Mesendoderm (in vitro differentiated cells): ENCODE measurements at regions not wholly inside any gene's neighbourhood (a gene's known extent, or its start where the extent isn't known, plus 50 kb on each side); places are given as distances from the start of the nearest gene placed in this dataset.

Experiments used
- DNase-seq: peaks from one replicate; pipeline ENCODE4 v3.0.0; 2013
- H2AK5ac ChIP-seq: 2 replicates; pipeline ENCODE4 v1.6.1; 2013; ENCODE audit warnings: low read length, inconsistent platforms
- H2BK120ac ChIP-seq: 2 replicates; pipeline ENCODE4 v1.6.1; 2013; ENCODE audit warnings: low read depth, mild to moderate bottlenecking, low read length, moderate library complexity, mixed read lengths
- H2BK15ac ChIP-seq: replicated peaks from 2 replicates; pipeline ENCODE4 v1.6.1; 2013; ENCODE audit warnings: low read depth, mild to moderate bottlenecking, moderate library complexity
- H2BK5ac ChIP-seq: 2 replicates; pipeline ENCODE4 v1.6.1; 2013; ENCODE audit warnings: low read length, inconsistent platforms
- H3K18ac ChIP-seq: 2 replicates; pipeline ENCODE4 v1.6.1; 2013; ENCODE audit warnings: mild to moderate bottlenecking, low read length, mixed read lengths
- H3K23ac ChIP-seq: one replicate; pipeline ENCODE4 v1.6.1; 2013; ENCODE audit warnings: low read length
- H3K27ac ChIP-seq: 2 replicates; pipeline ENCODE4 v1.5.1; 2013; ENCODE audit warnings: low read depth, mild to moderate bottlenecking, inconsistent platforms, low read length, moderate library complexity
- H3K27me3 ChIP-seq: 2 replicates; pipeline ENCODE4 v1.6.1; 2013; ENCODE audit warnings: low read length, control low read depth, mild to moderate bottlenecking, inconsistent platforms; ENCODE audit not compliant: insufficient read depth, poor library complexity
- H3K36me3 ChIP-seq: 2 replicates; pipeline ENCODE4 v1.6.1; 2013; ENCODE audit warnings: low read length, inconsistent platforms; ENCODE audit not compliant: control insufficient read depth, insufficient read depth
- H3K4ac ChIP-seq: one replicate; pipeline ENCODE4 v1.6.1; 2013; ENCODE audit warnings: low read depth, mild to moderate bottlenecking, low read length, moderate library complexity
- H3K4me1 ChIP-seq: 2 replicates; pipeline ENCODE4 v1.6.1; 2013; ENCODE audit warnings: low read depth, low read length, inconsistent platforms; ENCODE audit not compliant: control insufficient read depth
- H3K4me2 ChIP-seq: 2 replicates; pipeline ENCODE4 v1.6.1; 2013; ENCODE audit warnings: low read length
- H3K4me3 ChIP-seq: 2 replicates; pipeline ENCODE4 v1.5.1; 2013; ENCODE audit warnings: mild to moderate bottlenecking, low read length
- H3K56ac ChIP-seq: one replicate; pipeline ENCODE4 v1.6.1; 2013; ENCODE audit warnings: low read length
- H3K79me1 ChIP-seq: 2 replicates; pipeline ENCODE4 v1.6.1; 2013; ENCODE audit warnings: low read length, inconsistent platforms
- H3K79me2 ChIP-seq: 2 replicates; pipeline ENCODE4 v1.6.1; 2013; ENCODE audit warnings: mild to moderate bottlenecking, low read length; ENCODE audit not compliant: control insufficient read depth, insufficient read depth
- H3K9ac ChIP-seq: 2 replicates; pipeline ENCODE4 v1.6.1; 2013; ENCODE audit warnings: low read length, inconsistent platforms
- H4K5ac ChIP-seq: one replicate; pipeline ENCODE4 v1.6.1; 2013; ENCODE audit warnings: low read length
- H4K8ac ChIP-seq: one replicate; pipeline ENCODE4 v1.6.1; 2013; ENCODE audit warnings: low read depth, mild to moderate bottlenecking, control low read depth, low read length, moderate library complexity
- WGBS: extraction: QIAGEN DNeasy Blood & Tissue Kit; methylation state at CpG from one replicate; pipeline ENCODE4 v1.1.7; 2013; ENCODE audit warnings: low lambda C conversion rate, missing lambda C conversion rate; ENCODE audit not compliant: insufficient coverage; ENCODE audit errors: extremely low coverage; 5-methylcytosine and 5-hydroxymethylcytosine counted together

DNA sequence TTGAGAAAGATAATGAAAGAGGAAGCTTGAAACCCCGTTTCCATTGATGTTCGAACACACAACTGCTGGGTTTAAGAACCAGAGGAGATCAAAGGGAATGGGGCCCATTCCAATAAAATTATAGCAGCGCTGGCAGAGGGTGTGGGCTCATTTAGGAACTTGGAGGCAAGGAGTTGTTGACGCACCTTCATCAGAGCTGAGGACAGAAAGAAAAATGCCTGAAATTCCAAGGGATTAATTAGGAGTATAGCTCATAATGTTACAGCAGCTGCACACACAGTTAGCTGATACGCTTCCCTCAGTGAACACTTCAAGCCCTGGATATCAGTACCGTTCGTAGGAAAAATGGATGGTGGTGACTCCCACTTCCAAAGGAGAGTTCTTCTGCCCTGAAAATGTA lies 127.2 kb downstream of the AXIN2 start:
- Histone ChIP-seq H2BK15ac (no peak overlapping the region), H3K4me3 (no peak overlapping the region), H3K27ac (no peak overlapping the region), H4K8ac (no peak overlapping the region), H4K5ac (no peak overlapping the region), H3K4me1 (no peaks in the 10 kb centered on the region), H2AK5ac (no peak overlapping the region), H3K79me2 (no peaks in the 10 kb centered on the region), H3K79me1 (no peaks in the 10 kb centered on the region), H3K23ac (no peak overlapping the region), H2BK5ac (no peak overlapping the region), H3K18ac (no peak overlapping the region), H3K9ac (no peak overlapping the region), H2BK120ac (no peak overlapping the region), H3K56ac (no peak overlapping the region), H3K4me2 (no peak overlapping the region), H3K36me3 (no peaks in the 10 kb centered on the region), H3K4ac (no peak overlapping the region), H3K27me3 (no peaks in the 10 kb centered on the region)
- WGBS: no CpG with 5 or more reads among the region's 7 CpGs
- DNase-seq: no peak

DNA sequence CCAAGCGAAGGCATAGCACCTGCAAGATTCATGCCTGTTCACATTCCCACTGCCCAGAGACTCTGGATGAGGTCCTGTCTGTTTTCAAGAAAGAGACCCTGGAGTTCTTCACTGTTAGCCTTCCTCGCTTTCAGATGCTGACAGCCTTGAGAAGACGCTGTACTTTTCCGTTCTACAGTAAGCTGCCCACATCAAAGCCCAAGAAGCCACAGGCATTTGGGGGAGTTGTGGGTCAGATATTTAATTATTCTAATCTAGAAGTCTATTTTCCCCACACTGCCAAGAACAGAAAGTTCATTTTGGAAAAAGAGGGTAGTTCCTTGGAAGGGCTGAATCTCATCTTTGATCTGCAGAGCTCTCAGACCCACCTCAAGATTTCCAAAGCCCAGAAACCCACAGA lies 127.9 kb downstream of the AXIN2 start:
- Histone ChIP-seq H3K56ac (no peak overlapping the region), H3K4me1 (no peaks in the 10 kb centered on the region), H3K18ac (no peak overlapping the region), H3K27me3 (no peaks in the 10 kb centered on the region), H2AK5ac (no peak overlapping the region), H3K4ac (no peak overlapping the region), H3K79me2 (no peaks in the 10 kb centered on the region), H2BK5ac (no peak overlapping the region), H4K5ac (no peak overlapping the region), H3K4me2 (no peak overlapping the region), H3K27ac (no peak overlapping the region), H3K4me3 (no peak overlapping the region), H2BK120ac (no peak overlapping the region), H3K23ac (no peak overlapping the region), H3K79me1 (no peaks in the 10 kb centered on the region), H3K9ac (no peak overlapping the region), H2BK15ac (no peak overlapping the region), H4K8ac (no peak overlapping the region), H3K36me3 (no peaks in the 10 kb centered on the region)
- no CpG with 5 or more reads among the region's 4 CpGs for WGBS
- DNase-seq: no peak

DNA sequence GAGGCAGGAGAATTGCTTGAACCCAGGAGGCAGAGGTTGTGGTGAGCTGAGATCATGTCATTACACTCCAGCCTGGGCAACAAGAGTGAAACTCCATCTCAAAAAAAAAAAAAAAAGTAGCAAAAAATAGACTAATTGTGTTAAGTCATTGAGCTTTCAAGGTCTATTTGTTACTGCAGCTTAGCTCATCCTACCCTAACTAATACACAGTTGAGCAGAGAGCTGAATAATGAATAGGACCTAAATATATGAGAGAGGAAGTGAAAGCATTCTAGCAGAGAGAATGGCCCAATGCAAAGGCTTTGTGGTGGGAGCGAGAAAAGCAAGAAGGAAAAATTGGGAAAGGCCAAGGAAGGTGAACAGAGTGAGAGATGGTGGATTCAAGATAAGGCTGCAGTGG lies 128.3 kb downstream of the AXIN2 start:
- no peaks in the 10 kb centered on the region for H3K4me1 ChIP-seq
- no peak for DNase-seq
- WGBS: no CpG with 5 or more reads among the region's 1 CpG
- no peak overlapping the region for H3K4me2 ChIP-seq
- H2BK5ac ChIP-seq: no peak overlapping the region
- no peak overlapping the region for H2AK5ac ChIP-seq
- no peak overlapping the region for H3K27ac ChIP-seq
- no peak overlapping the region for H3K9ac ChIP-seq
- no peak overlapping the region for H3K56ac ChIP-seq
- no peak overlapping the region for H3K4ac ChIP-seq
- H4K8ac ChIP-seq: no peak overlapping the region
- no peak overlapping the region for H2BK120ac ChIP-seq
- H3K36me3 ChIP-seq: no peaks in the 10 kb centered on the region
- H3K79me2 ChIP-seq: no peaks in the 10 kb centered on the region
- no peaks in the 10 kb centered on the region for H3K27me3 ChIP-seq
- no peak overlapping the region for H3K4me3 ChIP-seq
- H4K5ac ChIP-seq: no peak overlapping the region
- H3K23ac ChIP-seq: no peak overlapping the region
- no peak overlapping the region for H2BK15ac ChIP-seq
- no peak overlapping the region for H3K18ac ChIP-seq
- no peaks in the 10 kb centered on the region for H3K79me1 ChIP-seq

DNA sequence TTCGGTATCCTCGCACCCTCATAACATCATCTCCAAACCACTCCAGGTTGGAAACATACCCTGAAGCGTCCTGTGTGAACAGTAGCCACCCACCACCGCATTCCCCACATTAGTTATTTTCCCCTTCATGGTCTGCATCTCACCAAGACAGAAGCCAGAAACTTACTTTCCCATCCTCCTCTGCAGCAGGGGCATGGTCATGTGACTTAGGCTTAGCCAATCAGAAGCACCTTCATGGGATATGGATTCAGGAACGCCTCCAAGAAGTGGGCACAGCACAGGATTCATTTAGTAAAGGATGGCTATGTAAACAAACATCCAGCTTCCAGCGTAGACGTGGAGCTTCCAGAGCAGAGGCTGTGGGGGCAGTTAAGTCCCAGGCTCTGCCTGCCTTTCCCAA lies 130.3 kb downstream of the AXIN2 start:
- no CpG with 5 or more reads among the region's 7 CpGs for WGBS
- DNase-seq: no peak
- H3K9ac ChIP-seq: no peak overlapping the region
- H3K79me1 ChIP-seq: no peaks in the 10 kb centered on the region
- H3K27ac ChIP-seq: no peak overlapping the region
- H4K5ac ChIP-seq: no peak overlapping the region
- H3K56ac ChIP-seq: no peak overlapping the region
- H3K18ac ChIP-seq: no peak overlapping the region
- H2BK120ac ChIP-seq: no peak overlapping the region
- no peak overlapping the region for H3K4ac ChIP-seq
- H3K79me2 ChIP-seq: no peaks in the 10 kb centered on the region
- no peak overlapping the region for H2AK5ac ChIP-seq
- H2BK5ac ChIP-seq: no peak overlapping the region
- H3K36me3 ChIP-seq: no peaks in the 10 kb centered on the region
- H2BK15ac ChIP-seq: no peak overlapping the region
- H4K8ac ChIP-seq: no peak overlapping the region
- no peak overlapping the region for H3K23ac ChIP-seq
- H3K4me2 ChIP-seq: no peak overlapping the region
- no peak overlapping the region for H3K4me3 ChIP-seq
- H3K4me1 ChIP-seq: no peaks in the 10 kb centered on the region
- H3K27me3 ChIP-seq: no peaks in the 10 kb centered on the region

DNA sequence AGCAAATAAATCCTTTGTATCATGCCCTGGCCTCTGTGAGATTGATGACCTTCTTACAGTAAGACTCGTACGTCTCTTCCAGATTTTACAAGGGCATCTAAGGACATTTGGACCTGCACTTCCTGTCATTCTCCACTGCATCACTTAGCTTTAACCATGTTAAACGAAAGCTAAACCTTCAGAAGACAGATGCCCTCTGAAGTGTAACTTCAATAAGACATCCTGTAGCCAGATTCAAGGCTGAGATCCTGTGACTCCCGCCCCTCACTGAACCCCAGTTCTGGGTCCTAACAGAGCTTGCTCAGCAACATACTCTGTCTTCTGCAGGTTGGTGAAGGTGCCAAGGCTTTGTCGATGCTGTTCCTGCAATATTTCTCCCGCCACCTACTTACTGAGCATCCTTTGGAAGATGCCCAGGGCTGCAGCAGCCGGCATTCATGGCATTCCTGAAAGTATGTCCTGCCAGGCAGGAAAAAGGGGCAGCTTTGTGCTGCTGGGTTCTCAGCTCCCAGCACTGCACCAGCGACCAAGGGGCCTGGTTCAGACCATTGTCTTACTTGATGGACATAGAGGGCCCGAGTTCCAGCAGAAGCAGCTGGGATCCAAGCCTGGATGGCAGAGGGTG lies 131.1 kb downstream of the AXIN2 start:
- no peaks in the 10 kb centered on the region for H3K4me1 ChIP-seq
- H3K23ac ChIP-seq: no peak overlapping the region
- no peak overlapping the region for H2BK15ac ChIP-seq
- H3K4me3 ChIP-seq: no peak overlapping the region
- no peaks in the 10 kb centered on the region for H3K79me1 ChIP-seq
- DNase-seq: no peak
- no peak overlapping the region for H3K27ac ChIP-seq
- no peaks in the 10 kb centered on the region for H3K79me2 ChIP-seq
- H3K4ac ChIP-seq: no peak overlapping the region
- WGBS: no CpG with 5 or more reads among the region's 9 CpGs
- no peak overlapping the region for H2BK5ac ChIP-seq
- H2AK5ac ChIP-seq: no peak overlapping the region
- H3K9ac ChIP-seq: no peak overlapping the region
- no peak overlapping the region for H4K8ac ChIP-seq
- H4K5ac ChIP-seq: no peak overlapping the region
- H3K18ac ChIP-seq: no peak overlapping the region
- no peak overlapping the region for H3K56ac ChIP-seq
- H3K4me2 ChIP-seq: no peak overlapping the region
- H3K27me3 ChIP-seq: no peaks in the 10 kb centered on the region
- H3K36me3 ChIP-seq: no peaks in the 10 kb centered on the region
- no peak overlapping the region for H2BK120ac ChIP-seq
